ENCODE measurements at regions not wholly inside any gene's neighbourhood (a gene's known extent, or its start where the extent isn't known, plus 50 kb on each side); places are given as distances from the start of the nearest gene placed in this dataset.

DNA sequence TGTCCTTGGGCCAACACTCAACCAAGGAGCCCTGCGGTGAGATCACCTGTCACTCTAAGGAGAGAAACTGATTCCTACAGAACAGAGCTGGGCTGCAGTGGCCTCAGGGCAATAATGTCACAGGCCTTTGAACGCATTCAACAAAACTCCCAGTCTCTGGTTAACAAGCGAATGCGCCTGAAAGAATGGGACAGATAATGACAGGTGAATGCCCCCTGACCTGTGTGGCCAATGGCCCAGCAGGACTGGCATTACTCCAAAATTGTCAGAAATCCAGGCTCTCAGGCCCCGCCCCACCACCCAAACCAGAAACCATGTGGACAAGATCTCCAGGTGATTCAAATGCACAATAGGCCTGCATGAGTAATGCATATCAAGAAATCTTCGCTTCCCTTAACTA lies 277.7 kb upstream of the KLF6 start:
- Histone ChIP-seq H3K27ac (ENCODE audit: low read depth, low read length) (no peak overlapping the region), H3K4me1 (ENCODE audit: insufficient read depth, low read length) (peaks cover 4% of the 10 kb centered on the region), H3K36me3 (ENCODE audit: insufficient read depth, low read length) (no peaks in the 10 kb centered on the region), H3K9me3 (ENCODE audit: insufficient read depth, low read depth, low read length) (no peaks in the 10 kb centered on the region), H4K20me1 (ENCODE audit: insufficient read depth, low read length) (no peaks in the 10 kb centered on the region), H2AFZ (ENCODE audit: low read depth, low read length) (no peak overlapping the region), H3K27me3 (ENCODE audit: insufficient read depth, low read length) (no peaks in the 10 kb centered on the region), H3K79me2 (ENCODE audit: insufficient read depth, low read length) (no peaks in the 10 kb centered on the region), H3K4me3 (ENCODE audit: insufficient read depth, low read depth, low read length) (no peak overlapping the region), H3K4me2 (ENCODE audit: low read length) (no peak overlapping the region), H3K9ac (ENCODE audit: low read length) (no peak overlapping the region)
- Mint-ChIP-seq H3K36me3 (ENCODE audit: low read depth, unreplicated experiment) (no peaks in the 10 kb centered on the region), H3K27ac (ENCODE audit: unreplicated experiment) (no peak overlapping the region), H3K27me3 (ENCODE audit: low read depth, unreplicated experiment) (no peaks in the 10 kb centered on the region), H3K4me1 (ENCODE audit: low read depth, unreplicated experiment) (no peaks in the 10 kb centered on the region), H3K9me3 (ENCODE audit: unreplicated experiment) (no peaks in the 10 kb centered on the region), H3K4me3 (ENCODE audit: unreplicated experiment) (no peak overlapping the region)
- no peak for DNase-seq (ENCODE audit: low read depth)
- no peak for FAIRE-seq
- no peak for TF ChIP-seq EZH2 (IDR thresholded peaks at IDR 0.05; ENCODE audit: insufficient read depth, low read length)
- TF ChIP-seq, protein P1, sequence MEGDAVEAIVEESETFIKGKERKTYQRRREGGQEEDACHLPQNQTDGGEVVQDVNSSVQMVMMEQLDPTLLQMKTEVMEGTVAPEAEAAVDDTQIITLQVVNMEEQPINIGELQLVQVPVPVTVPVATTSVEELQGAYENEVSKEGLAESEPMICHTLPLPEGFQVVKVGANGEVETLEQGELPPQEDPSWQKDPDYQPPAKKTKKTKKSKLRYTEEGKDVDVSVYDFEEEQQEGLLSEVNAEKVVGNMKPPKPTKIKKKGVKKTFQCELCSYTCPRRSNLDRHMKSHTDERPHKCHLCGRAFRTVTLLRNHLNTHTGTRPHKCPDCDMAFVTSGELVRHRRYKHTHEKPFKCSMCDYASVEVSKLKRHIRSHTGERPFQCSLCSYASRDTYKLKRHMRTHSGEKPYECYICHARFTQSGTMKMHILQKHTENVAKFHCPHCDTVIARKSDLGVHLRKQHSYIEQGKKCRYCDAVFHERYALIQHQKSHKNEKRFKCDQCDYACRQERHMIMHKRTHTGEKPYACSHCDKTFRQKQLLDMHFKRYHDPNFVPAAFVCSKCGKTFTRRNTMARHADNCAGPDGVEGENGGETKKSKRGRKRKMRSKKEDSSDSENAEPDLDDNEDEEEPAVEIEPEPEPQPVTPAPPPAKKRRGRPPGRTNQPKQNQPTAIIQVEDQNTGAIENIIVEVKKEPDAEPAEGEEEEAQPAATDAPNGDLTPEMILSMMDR (IDR thresholded peaks at IDR 0.05; ENCODE audit: insufficient read depth, low read depth, low read length), result no peak

- Histone ChIP-seq H3K27ac (ENCODE audit: low read depth, low read length) (no peak overlapping the region), H3K27me3 (ENCODE audit: insufficient read depth, low read length) (no peaks in the 10 kb centered on the region), H3K4me1 (ENCODE audit: insufficient read depth, low read length) (no peaks in the 10 kb centered on the region), H3K4me2 (ENCODE audit: low read length) (no peak overlapping the region), H3K9ac (ENCODE audit: low read length) (no peak overlapping the region), H3K36me3 (ENCODE audit: insufficient read depth, low read length) (no peaks in the 10 kb centered on the region), H3K4me3 (ENCODE audit: insufficient read depth, low read depth, low read length) (no peak overlapping the region), H2AFZ (ENCODE audit: low read depth, low read length) (no peak overlapping the region), H3K9me3 (ENCODE audit: insufficient read depth, low read depth, low read length) (no peaks in the 10 kb centered on the region), H4K20me1 (ENCODE audit: insufficient read depth, low read length) (no peaks in the 10 kb centered on the region), H3K79me2 (ENCODE audit: insufficient read depth, low read length) (no peaks in the 10 kb centered on the region)
- Mint-ChIP-seq H3K4me3 (ENCODE audit: unreplicated experiment) (no peak overlapping the region), H3K4me1 (ENCODE audit: low read depth, unreplicated experiment) (no peaks in the 10 kb centered on the region), H3K9me3 (ENCODE audit: unreplicated experiment) (no peaks in the 10 kb centered on the region), H3K36me3 (ENCODE audit: low read depth, unreplicated experiment) (no peaks in the 10 kb centered on the region), H3K27me3 (ENCODE audit: low read depth, unreplicated experiment) (no peaks in the 10 kb centered on the region), H3K27ac (ENCODE audit: unreplicated experiment) (no peak overlapping the region)
- TF ChIP-seq EZH2 (IDR thresholded peaks at IDR 0.05; ENCODE audit: insufficient read depth, low read length), result no peak
- TF ChIP-seq, protein P1 (IDR thresholded peaks at IDR 0.05; ENCODE audit: insufficient read depth, low read depth, low read length), result no peak
- FAIRE-seq (no peak), DNase-seq (ENCODE audit: low read depth) (peak; percentile 56)
These were observed 277.1 kb upstream of the KLF6 start for GRCh38 chr10:4062072-4062471.

GRCh38 chr10:4061441-4061951 lies 276.5 kb upstream of the KLF6 start:
- Histone ChIP-seq H3K4me2 (ENCODE audit: low read length) (no peak overlapping the region), H3K4me1 (ENCODE audit: insufficient read depth, low read length) (no peaks in the 10 kb centered on the region), H3K27me3 (ENCODE audit: insufficient read depth, low read length) (no peaks in the 10 kb centered on the region), H4K20me1 (ENCODE audit: insufficient read depth, low read length) (no peaks in the 10 kb centered on the region), H2AFZ (ENCODE audit: low read depth, low read length) (no peak overlapping the region), H3K36me3 (ENCODE audit: insufficient read depth, low read length) (no peaks in the 10 kb centered on the region), H3K79me2 (ENCODE audit: insufficient read depth, low read length) (no peaks in the 10 kb centered on the region), H3K27ac (ENCODE audit: low read depth, low read length) (no peak overlapping the region), H3K9me3 (ENCODE audit: insufficient read depth, low read depth, low read length) (no peaks in the 10 kb centered on the region), H3K4me3 (ENCODE audit: insufficient read depth, low read depth, low read length) (no peak overlapping the region), H3K9ac (ENCODE audit: low read length) (no peak overlapping the region)
- H3K36me3 Mint-ChIP-seq (ENCODE audit: low read depth, unreplicated experiment), result no peaks in the 10 kb centered on the region
- DNase-seq (ENCODE audit: low read depth), result no peak
- TF ChIP-seq, protein P1 (IDR thresholded peaks at IDR 0.05; ENCODE audit: insufficient read depth, low read depth, low read length), result no peak
- no peak for TF ChIP-seq EZH2 (IDR thresholded peaks at IDR 0.05; ENCODE audit: insufficient read depth, low read length)
- H3K27ac Mint-ChIP-seq (ENCODE audit: unreplicated experiment), result no peak overlapping the region
- no peak for FAIRE-seq
- H3K9me3 Mint-ChIP-seq (ENCODE audit: unreplicated experiment), result no peaks in the 10 kb centered on the region
- no peaks in the 10 kb centered on the region for H3K4me1 Mint-ChIP-seq (ENCODE audit: low read depth, unreplicated experiment)
- H3K4me3 Mint-ChIP-seq (ENCODE audit: unreplicated experiment), result no peak overlapping the region
- no peaks in the 10 kb centered on the region for H3K27me3 Mint-ChIP-seq (ENCODE audit: low read depth, unreplicated experiment)
